AG20443 (cell line): ENCODE measurements at regions not wholly inside any gene's neighbourhood (a gene's known extent, or its start where the extent isn't known, plus 50 kb on each side); places are given as distances from the start of the nearest gene placed in this dataset.

Source experiments
- DNase-seq: peaks from one replicate; pipeline ENCODE4 v3.0.0; 2012; ENCODE audit warnings: low spot score, mixed read lengths

GRCh38 chr20:22466447-22467171, 117.8 kb downstream of the FOXA2 start:
- DNase-seq, result no peak

DNA sequence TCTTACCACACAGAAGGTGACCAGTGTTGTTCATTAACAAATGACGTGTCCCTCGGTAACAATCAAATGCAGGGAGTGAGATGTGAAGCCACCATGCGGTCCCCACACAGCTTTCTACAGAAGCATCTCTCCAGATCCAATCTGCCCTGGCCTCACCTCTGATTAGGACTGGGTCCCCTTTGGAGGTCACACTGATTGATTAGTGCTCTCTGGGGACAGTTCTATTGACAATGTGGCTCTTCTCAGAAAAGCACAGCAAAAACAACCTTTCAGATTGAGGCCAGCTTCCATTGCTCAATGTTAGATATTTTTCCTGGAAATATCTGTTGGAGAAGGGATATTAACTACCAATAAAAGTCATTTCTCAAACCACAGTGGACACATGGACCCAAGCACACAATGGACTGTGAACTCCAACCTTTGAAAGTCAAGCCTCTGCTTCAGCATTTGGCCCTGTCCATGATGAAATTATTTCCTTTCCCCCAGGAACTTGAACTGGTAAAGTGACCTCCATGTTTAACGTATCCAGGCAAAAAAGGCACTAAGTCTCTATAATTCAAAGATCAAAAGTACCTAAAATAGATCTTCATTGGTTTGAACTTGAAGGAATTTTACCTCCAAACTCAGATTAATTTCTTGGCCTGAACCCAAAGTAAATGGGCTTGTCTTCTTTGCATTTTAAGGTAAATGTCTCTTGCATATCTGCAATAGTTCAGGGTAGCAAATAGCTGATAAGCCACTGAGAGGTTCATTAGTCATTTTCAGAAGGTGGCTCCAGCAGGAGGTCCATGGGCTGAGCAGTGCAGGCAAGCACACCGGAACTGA, 118.5 kb downstream of the FOXA2 start:
- DNase-seq, result no peak

GRCh38 chr20:22464312-22465003, 119.9 kb downstream of the FOXA2 start:
- no peak for DNase-seq

DNA sequence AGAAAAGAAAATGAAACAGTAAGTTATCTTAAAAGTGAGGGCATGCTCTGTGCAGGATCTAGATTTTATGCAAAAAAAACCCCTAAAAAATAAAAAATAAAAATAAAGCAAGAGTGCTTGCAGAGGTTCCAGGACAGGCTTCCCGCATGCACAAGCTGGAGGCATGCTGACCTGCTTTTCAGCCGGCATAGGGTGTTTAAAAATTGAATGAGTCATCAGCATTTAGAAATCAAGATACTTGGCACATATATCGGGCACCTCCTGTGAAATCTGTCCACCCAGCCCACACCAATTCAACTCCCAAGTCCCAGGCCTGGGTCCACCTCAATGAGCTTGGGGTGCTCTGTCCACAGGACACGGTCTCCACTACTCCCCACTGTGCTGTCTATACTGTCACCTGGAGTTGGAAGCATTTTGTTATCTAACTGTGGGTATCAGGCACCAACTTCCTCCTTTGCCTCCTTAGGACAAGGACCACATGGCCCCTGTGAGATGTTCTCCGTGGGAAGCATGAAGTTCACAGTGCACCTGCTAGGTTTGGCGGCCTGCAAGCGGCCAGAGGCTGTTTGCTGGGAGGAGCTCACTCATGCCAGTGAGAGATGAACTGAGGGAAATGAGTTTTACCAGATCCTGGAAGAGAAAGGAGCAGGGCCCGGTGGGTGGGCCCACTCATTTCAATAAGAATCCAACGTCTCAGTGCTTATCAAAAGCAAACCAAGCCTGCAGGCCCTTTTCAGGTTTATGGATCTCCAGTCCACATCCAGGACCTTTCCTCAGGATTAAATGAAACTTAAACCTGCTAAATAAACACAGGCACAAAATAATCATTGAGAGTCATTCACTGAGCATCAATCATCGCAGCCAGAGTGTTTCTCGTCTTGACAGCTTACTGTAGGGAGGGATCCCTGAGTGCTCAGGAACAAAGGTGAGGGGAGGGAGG, 121.1 kb downstream of the FOXA2 start:
- DNase-seq, result no peak

- no peak for DNase-seq
Observed at GRCh38 chr20:22460803-22461202, 123.6 kb downstream of the FOXA2 start.

DNA sequence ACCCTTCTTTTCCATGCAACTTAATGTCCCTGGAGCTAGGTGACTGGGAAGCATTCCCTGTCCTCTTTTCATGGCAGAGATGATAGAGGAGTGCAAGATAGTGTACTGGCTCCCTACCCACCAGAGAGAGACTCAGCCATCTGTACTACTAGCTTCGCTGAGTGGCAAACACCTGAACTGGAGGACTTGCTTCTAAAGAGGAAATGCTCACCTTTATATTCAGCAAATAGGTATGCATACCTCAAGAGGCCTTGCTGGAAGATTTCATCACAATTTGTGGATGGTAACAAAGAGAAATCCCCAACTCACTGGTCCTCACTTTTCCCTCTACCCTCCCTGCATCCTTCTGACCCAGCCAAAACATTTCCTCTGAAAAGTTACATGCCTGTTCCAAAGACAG, 124.1 kb downstream of the FOXA2 start:
- DNase-seq, result no peak

GRCh38 chr20:22459754-22460153, 124.6 kb downstream of the FOXA2 start:
- no peak for DNase-seq

- no peak for DNase-seq
Observed at GRCh38 chr20:22456109-22456508, 128.3 kb downstream of the FOXA2 start.

DNA sequence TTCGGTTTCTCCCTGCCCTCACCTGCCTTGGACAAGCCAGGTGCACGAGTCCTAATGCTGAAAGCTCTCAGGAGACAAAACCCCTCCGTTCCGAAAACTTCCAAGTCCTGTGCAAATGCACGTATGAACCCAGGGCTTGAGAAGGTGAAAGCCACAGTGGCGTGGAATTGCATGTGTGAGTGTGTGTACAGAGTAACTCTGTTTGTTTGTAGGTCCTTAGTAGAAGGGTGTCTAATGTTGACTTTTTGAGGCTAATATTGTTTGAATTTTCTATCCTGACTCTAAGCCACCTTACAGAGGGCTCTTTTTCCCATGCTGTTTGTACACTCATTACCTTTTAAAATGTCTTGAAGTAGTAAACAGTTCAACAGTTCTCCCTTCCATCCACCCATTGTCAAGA, 129.1 kb downstream of the FOXA2 start:
- DNase-seq, result no peak

GRCh38 chr20:22453244-22454080, 130.9 kb downstream of the FOXA2 start:
- DNase-seq, result peak; percentile 46

DNA sequence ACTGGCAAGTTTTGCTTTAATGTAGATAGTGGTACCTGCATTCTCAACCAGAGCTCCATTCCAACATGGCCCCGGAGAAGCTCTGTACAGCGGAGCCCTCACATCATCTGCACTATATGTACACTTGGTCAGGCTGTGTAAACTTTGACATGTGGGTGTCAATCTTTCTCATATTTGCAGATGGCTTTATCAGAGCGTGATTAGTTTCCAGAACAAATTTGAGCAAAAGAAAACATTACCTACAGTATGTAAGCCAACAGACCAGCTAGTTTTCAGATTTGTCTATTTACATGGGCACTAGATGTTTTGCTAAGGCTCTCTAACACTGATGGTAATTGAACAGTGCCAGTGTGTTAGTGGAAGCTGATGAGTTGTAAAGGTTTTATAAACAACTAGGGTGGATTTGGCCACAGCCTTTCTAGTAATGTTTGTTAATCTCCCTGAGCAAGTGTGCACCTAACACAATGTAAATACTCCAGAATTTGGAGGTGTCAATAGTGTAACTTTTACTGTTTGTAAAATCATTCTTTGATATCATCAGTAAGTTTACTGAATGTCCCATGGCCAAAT, 131.8 kb downstream of the FOXA2 start:
- no peak for DNase-seq

DNA sequence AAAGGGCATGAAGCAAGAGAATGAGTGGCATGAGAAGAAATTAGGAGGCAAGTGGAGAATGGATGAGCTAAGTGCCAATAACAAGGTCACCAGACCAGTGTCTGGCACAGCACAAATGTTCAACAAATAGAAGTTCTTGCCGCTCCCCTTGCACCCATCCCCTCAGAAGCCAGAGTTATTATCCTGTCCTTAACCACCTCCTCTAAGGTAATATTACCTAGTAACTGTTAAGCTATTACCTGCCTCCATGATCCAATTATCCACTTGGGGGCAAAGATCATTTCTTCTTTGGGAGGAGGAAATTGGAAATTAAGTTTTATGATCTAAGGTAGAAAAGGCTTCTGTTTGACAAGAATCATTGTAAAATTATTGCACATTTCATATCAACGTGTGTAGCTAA, 133.8 kb downstream of the FOXA2 start:
- no peak for DNase-seq

- no peak for DNase-seq
Observed at GRCh38 chr20:22449188-22449973, 135.0 kb downstream of the FOXA2 start.

GRCh38 chr20:22447447-22447778, 137.0 kb downstream of the FOXA2 start:
- DNase-seq, result no peak

GRCh38 chr20:22446613-22447446, 137.5 kb downstream of the FOXA2 start:
- no peak for DNase-seq

GRCh38 chr20:22442318-22442717, 142.1 kb downstream of the FOXA2 start:
- no peak for DNase-seq

DNA sequence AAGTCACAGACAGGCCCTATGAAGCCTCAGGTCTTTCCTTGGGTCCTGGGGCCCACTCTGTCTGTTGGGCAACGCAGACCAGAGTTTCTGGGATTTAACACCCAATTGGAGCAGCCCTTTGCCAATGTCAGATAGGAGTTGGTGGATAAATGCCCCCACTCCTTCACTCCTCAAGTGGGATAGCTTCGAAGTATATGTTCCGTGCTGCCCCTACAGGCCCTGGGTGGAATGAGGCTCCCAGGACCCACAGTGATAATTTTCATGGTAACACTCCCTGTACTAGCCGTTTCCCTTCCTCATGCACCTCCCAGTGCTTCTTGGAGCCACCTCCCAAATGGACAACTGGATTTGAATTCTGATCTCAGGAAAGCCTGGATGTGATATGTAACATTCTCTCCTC, 145.4 kb downstream of the FOXA2 start:
- no peak for DNase-seq

DNA sequence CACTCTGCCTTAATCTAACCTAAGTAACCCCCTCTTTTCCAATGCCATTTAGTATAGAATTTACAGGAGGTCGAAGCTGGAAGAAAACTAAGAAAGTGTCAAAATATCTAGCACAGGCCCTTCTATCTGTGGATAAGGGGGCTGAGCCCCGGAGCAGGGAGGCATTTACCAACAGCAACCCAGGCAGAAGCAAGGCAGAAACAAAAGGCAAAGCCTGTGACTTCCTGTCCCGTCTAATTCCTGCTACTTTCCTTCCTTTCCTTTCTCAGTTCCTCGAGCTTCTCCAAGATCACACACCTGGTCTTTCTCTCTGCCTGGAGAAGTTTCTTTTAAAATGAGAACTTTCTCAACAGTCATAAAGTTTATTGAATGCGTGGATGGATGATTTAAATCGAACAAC, 146.0 kb downstream of the FOXA2 start:
- DNase-seq, result no peak

DNA sequence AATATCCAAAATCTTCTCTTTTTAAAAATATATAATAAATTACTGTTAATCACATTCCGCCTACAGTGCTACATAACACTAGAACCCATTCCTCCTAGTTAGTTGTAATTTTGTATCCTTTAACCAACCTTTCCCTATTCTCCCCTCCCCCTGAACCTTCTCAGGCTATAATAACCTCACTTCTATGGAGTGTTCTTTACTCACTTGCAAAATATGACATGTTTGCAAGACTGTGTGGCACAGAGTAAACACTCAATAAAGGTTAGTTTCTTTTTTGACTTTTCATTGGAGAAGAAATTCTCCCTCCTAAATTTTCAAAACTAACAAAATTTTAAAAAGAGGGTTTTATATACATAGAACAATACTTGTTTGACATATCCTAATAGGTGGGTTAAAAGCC, 147.0 kb downstream of the FOXA2 start:
- no peak for DNase-seq
